ENCODE measurements at regions not wholly inside any gene's neighbourhood (a gene's known extent, or its start where the extent isn't known, plus 50 kb on each side); places are given as distances from the start of the nearest gene placed in this dataset.

- no peak overlapping the region for H2BK120ac ChIP-seq (ENCODE audit: low read depth, low read length)
- WGBS = 0% methylated on average over 2 of the region's 4 CpGs
Measured at GRCh38 chr15:93332168-93332553, 243.2 kb upstream of the RGMA start.

DNA sequence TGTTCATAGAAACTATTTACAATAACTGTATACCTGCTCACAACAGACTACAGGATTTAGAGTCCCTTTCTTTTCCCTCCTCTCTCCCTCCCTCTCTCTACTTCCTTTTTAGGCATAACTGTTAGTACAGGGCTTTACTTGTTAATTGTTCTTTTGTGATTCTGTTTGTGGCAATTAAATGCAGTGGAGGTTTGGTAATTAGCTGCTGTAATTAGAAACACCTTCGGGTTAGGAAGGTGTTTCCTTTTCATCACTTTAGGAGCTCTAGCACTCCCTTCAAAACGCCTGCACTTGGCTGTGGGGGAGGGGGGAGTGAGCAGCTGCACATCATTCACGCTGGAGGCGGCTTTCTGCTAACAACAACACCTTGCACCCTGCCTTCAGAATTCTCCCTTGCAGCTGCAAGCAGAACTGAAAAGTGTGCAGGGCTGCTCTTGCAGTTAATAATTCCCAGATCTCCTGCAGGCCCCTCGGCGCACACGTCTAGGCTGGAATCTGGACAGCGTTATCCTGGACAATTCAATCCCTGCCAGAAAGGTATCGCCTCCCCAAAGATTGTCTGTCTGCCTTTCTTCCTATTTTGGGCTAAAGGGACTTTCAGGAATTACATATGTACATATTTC is 242.6 kb upstream of the RGMA start:
- Histone ChIP-seq H2AFZ (ENCODE audit: low read depth, low read length) (no peak overlapping the region), H3K79me1 (replicated peaks; ENCODE audit: low read length, poor library complexity, severe bottlenecking) (no peaks in the 10 kb centered on the region), H3K4me2 (ENCODE audit: low read length, poor library complexity, severe bottlenecking) (no peak overlapping the region), H3K23ac (ENCODE audit: low read length in 2 of 2) (no peak overlapping the region), H3K4me3 (ENCODE audit: insufficient read depth in 1 of 2, low read depth in 1 of 2, low read length in 2 of 2) (no peak overlapping the region), H3K4me1 (ENCODE audit: control insufficient read depth, insufficient read depth, low read depth, low read length) (peaks cover 3% of the 10 kb centered on the region), H4K8ac (ENCODE audit: low read length) (no peak overlapping the region), H3K27me3 (ENCODE audit: control insufficient read depth in 1 of 2, insufficient read depth in 1 of 2, low read length in 2 of 2) (peaks cover 15 to 20% of the 10 kb centered on the region in 2 experiments), H2BK5ac (ENCODE audit: low read depth, low read length, poor library complexity, severe bottlenecking) (no peak overlapping the region), H2BK120ac (ENCODE audit: low read depth, low read length) (no peak overlapping the region), H2AK5ac (ENCODE audit: low read length, severe bottlenecking) (no peak overlapping the region), H3K14ac (ENCODE audit: low read length in 2 of 2) (no peak overlapping the region), H3K36me3 (ENCODE audit: control insufficient read depth in 1 of 2, insufficient read depth in 2 of 2, low read depth in 1 of 2, low read length in 2 of 2) (no peaks in the 10 kb centered on the region), H2BK15ac (ENCODE audit: low read depth, poor library complexity, severe bottlenecking) (no peak overlapping the region), H3K9me3 (ENCODE audit: control insufficient read depth, low read length) (no peaks in the 10 kb centered on the region), H3K9ac (ENCODE audit: low read length) (no peak overlapping the region), H3K4ac (ENCODE audit: low read depth in 1 of 2, low read length in 2 of 2) (no peak overlapping the region), H2BK12ac (ENCODE audit: low read length in 2 of 2) (no peak overlapping the region), H3K27ac (ENCODE audit: low read length, poor library complexity, severe bottlenecking) (no peak overlapping the region), H4K91ac (ENCODE audit: low read length) (no peak overlapping the region), H3K18ac (ENCODE audit: low read depth in 1 of 2, low read length in 2 of 2) (no peak overlapping the region)
- WGBS = 10% methylated on average over 9 of the region's 9 CpGs
- no peak for DNase-seq

More at GRCh38 chr15:93332168-93332553, 243.2 kb upstream of the RGMA start:
- Histone ChIP-seq H4K91ac (ENCODE audit: low read length) (no peak overlapping the region), H2AFZ (ENCODE audit: low read depth, low read length) (no peak overlapping the region), H2AK5ac (ENCODE audit: low read length, severe bottlenecking) (no peak overlapping the region), H3K23ac (ENCODE audit: low read length in 2 of 2) (no peak overlapping the region), H3K36me3 (ENCODE audit: control insufficient read depth in 1 of 2, insufficient read depth in 2 of 2, low read depth in 1 of 2, low read length in 2 of 2) (no peaks in the 10 kb centered on the region), H3K4me1 (ENCODE audit: control insufficient read depth, insufficient read depth, low read depth, low read length) (peaks cover 3% of the 10 kb centered on the region), H2BK5ac (ENCODE audit: low read depth, low read length, poor library complexity, severe bottlenecking) (no peak overlapping the region), H3K18ac (ENCODE audit: low read depth in 1 of 2, low read length in 2 of 2) (no peak overlapping the region), H2BK15ac (ENCODE audit: low read depth, poor library complexity, severe bottlenecking) (no peak overlapping the region), H3K27ac (ENCODE audit: low read length, poor library complexity, severe bottlenecking) (no peak overlapping the region), H3K4ac (ENCODE audit: low read depth in 1 of 2, low read length in 2 of 2) (no peak overlapping the region), H3K27me3 (ENCODE audit: control insufficient read depth in 1 of 2, insufficient read depth in 1 of 2, low read length in 2 of 2) (peaks cover 15 to 20% of the 10 kb centered on the region in 2 experiments), H3K4me2 (ENCODE audit: low read length, poor library complexity, severe bottlenecking) (no peak overlapping the region), H3K9me3 (ENCODE audit: control insufficient read depth, low read length) (no peaks in the 10 kb centered on the region), H4K8ac (ENCODE audit: low read length) (no peak overlapping the region), H3K4me3 (ENCODE audit: insufficient read depth in 1 of 2, low read depth in 1 of 2, low read length in 2 of 2) (no peak overlapping the region), H2BK12ac (ENCODE audit: low read length in 2 of 2) (no peak overlapping the region), H3K9ac (ENCODE audit: low read length) (no peak overlapping the region), H3K79me1 (replicated peaks; ENCODE audit: low read length, poor library complexity, severe bottlenecking) (no peaks in the 10 kb centered on the region), H3K14ac (ENCODE audit: low read length in 2 of 2) (no peak overlapping the region)
- DNase-seq = no peak

- Histone ChIP-seq H2BK120ac (ENCODE audit: low read depth, low read length) (no peak overlapping the region), H3K27ac (ENCODE audit: low read length, poor library complexity, severe bottlenecking) (no peak overlapping the region), H3K4me2 (ENCODE audit: low read length, poor library complexity, severe bottlenecking) (no peak overlapping the region), H3K23ac (ENCODE audit: low read length in 2 of 2) (no peak overlapping the region), H4K91ac (ENCODE audit: low read length) (no peak overlapping the region), H2BK5ac (ENCODE audit: low read depth, low read length, poor library complexity, severe bottlenecking) (no peak overlapping the region), H3K27me3 (ENCODE audit: control insufficient read depth in 1 of 2, insufficient read depth in 1 of 2, low read length in 2 of 2) (peaks cover 15 to 20% of the 10 kb centered on the region in 2 experiments), H2BK15ac (ENCODE audit: low read depth, poor library complexity, severe bottlenecking) (no peak overlapping the region), H3K36me3 (ENCODE audit: control insufficient read depth in 1 of 2, insufficient read depth in 2 of 2, low read depth in 1 of 2, low read length in 2 of 2) (no peaks in the 10 kb centered on the region), H3K79me1 (replicated peaks; ENCODE audit: low read length, poor library complexity, severe bottlenecking) (no peaks in the 10 kb centered on the region), H4K8ac (ENCODE audit: low read length) (peak overlapping the region; percentile 33), H2AFZ (ENCODE audit: low read depth, low read length) (no peak overlapping the region), H3K4me1 (ENCODE audit: control insufficient read depth, insufficient read depth, low read depth, low read length) (peaks cover 3% of the 10 kb centered on the region), H3K18ac (ENCODE audit: low read depth in 1 of 2, low read length in 2 of 2) (no peak overlapping the region), H3K9ac (ENCODE audit: low read length) (no peak overlapping the region), H2BK12ac (ENCODE audit: low read length in 2 of 2) (no peak overlapping the region), H3K4ac (ENCODE audit: low read depth in 1 of 2, low read length in 2 of 2) (no peak overlapping the region), H3K4me3 (ENCODE audit: insufficient read depth in 1 of 2, low read depth in 1 of 2, low read length in 2 of 2) (no peak overlapping the region), H3K14ac (ENCODE audit: low read length in 2 of 2) (no peak overlapping the region), H2AK5ac (ENCODE audit: low read length, severe bottlenecking) (no peak overlapping the region), H3K9me3 (ENCODE audit: control insufficient read depth, low read length) (no peaks in the 10 kb centered on the region)
- DNase-seq = no peak
- WGBS = 40% methylated on average over 3 of the region's 6 CpGs
Measured at GRCh38 chr15:93330912-93331544, 242.0 kb upstream of the RGMA start.

DNA sequence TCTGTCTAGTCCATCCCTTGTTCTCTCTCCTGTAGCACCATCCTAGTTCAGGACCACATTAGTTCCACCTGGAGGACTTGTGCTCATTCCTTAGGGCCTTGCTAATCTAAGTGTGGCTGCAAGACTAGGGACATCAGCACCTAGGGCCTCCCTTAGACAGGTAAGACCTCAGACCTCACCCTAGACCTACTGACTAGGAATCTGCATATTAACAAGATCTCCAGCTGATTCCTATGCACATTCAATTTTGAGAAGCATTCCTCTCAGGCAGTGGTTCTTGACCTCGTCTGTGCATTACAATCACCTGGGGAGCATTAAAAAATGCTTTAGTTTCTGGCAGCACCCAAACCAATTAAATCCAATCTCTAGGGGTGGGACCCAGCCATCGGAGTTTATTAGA is 238.4 kb upstream of the RGMA start:
- 28% methylated on average over 2 of the region's 2 CpGs for WGBS
- Histone ChIP-seq H3K18ac (ENCODE audit: low read depth in 1 of 2, low read length in 2 of 2) (no peak overlapping the region), H2BK15ac (ENCODE audit: low read depth, poor library complexity, severe bottlenecking) (no peak overlapping the region), H3K4me1 (ENCODE audit: control insufficient read depth, insufficient read depth, low read depth, low read length) (peaks cover 3% of the 10 kb centered on the region), H3K27me3 (ENCODE audit: control insufficient read depth in 1 of 2, insufficient read depth in 1 of 2, low read length in 2 of 2) (peaks cover 4 to 9% of the 10 kb centered on the region in 2 experiments), H2AK5ac (ENCODE audit: low read length, severe bottlenecking) (no peak overlapping the region), H3K9me3 (ENCODE audit: control insufficient read depth, low read length) (peaks cover 3% of the 10 kb centered on the region), H3K36me3 (ENCODE audit: control insufficient read depth in 1 of 2, insufficient read depth in 2 of 2, low read depth in 1 of 2, low read length in 2 of 2) (no peaks in the 10 kb centered on the region), H2AFZ (ENCODE audit: low read depth, low read length) (no peak overlapping the region), H4K91ac (ENCODE audit: low read length) (no peak overlapping the region), H4K8ac (ENCODE audit: low read length) (no peak overlapping the region), H2BK12ac (ENCODE audit: low read length in 2 of 2) (no peak overlapping the region), H3K79me1 (replicated peaks; ENCODE audit: low read length, poor library complexity, severe bottlenecking) (no peaks in the 10 kb centered on the region), H3K9ac (ENCODE audit: low read length) (no peak overlapping the region), H2BK5ac (ENCODE audit: low read depth, low read length, poor library complexity, severe bottlenecking) (no peak overlapping the region), H3K4ac (ENCODE audit: low read depth in 1 of 2, low read length in 2 of 2) (no peak overlapping the region), H3K14ac (ENCODE audit: low read length in 2 of 2) (no peak overlapping the region), H3K4me2 (ENCODE audit: low read length, poor library complexity, severe bottlenecking) (no peak overlapping the region), H3K23ac (ENCODE audit: low read length in 2 of 2) (no peak overlapping the region), H2BK120ac (ENCODE audit: low read depth, low read length) (no peak overlapping the region), H3K4me3 (ENCODE audit: insufficient read depth in 1 of 2, low read depth in 1 of 2, low read length in 2 of 2) (no peak overlapping the region), H3K27ac (ENCODE audit: low read length, poor library complexity, severe bottlenecking) (no peak overlapping the region)
- DNase-seq = no peak
